ENCODE measurements at regions not wholly inside any gene's neighbourhood (a gene's known extent, or its start where the extent isn't known, plus 50 kb on each side); places are given as distances from the start of the nearest gene placed in this dataset.
"Not testable (repeated sequence)": the region's sequence is repeated elsewhere in the genome, so short reads cannot be mapped to it uniquely, and the experiment has no call there.

GRCh38 chr4:78660559-78660958, 109.0 kb downstream of the ANXA3 start:
- no peak for DNase-seq

- no peak for DNase-seq
Measured at GRCh38 chr4:78661086-78661690, 109.6 kb downstream of the ANXA3 start.

GRCh38 chr4:78661921-78662521, 110.5 kb downstream of the ANXA3 start:
- no peak for DNase-seq

- DNase-seq, result no peak
Measured at GRCh38 chr4:78662658-78663057, 111.1 kb downstream of the ANXA3 start.

GRCh38 chr4:78664296-78664695, 111.9 kb upstream of the BMP2K start:
- not testable (repeated sequence) for DNase-seq

GRCh38 chr4:78665216-78665770, 110.9 kb upstream of the BMP2K start:
- DNase-seq, result no peak

GRCh38 chr4:78666830-78667258, 109.3 kb upstream of the BMP2K start:
- DNase-seq, result no peak

- no peak for DNase-seq
Measured at GRCh38 chr4:78667325-78667724, 108.8 kb upstream of the BMP2K start.

- no peak for DNase-seq
Measured at GRCh38 chr4:78667764-78668163, 108.4 kb upstream of the BMP2K start.

GRCh38 chr4:78669453-78669852, 106.7 kb upstream of the BMP2K start:
- no peak for DNase-seq

- DNase-seq, result no peak
Measured at GRCh38 chr4:78671903-78672815, 104.0 kb upstream of the BMP2K start.

GRCh38 chr4:78673337-78673736, 102.8 kb upstream of the BMP2K start:
- no peak for DNase-seq

- no peak for DNase-seq
Measured at GRCh38 chr4:78675325-78675724, 100.8 kb upstream of the BMP2K start.

GRCh38 chr4:78682070-78682469, 94.1 kb upstream of the BMP2K start:
- DNase-seq, result no peak

- no peak for DNase-seq
Measured at GRCh38 chr4:78683352-78683751, 92.8 kb upstream of the BMP2K start.

GRCh38 chr4:78684325-78685079, 91.6 kb upstream of the BMP2K start:
- no peak for DNase-seq

GRCh38 chr4:78687818-78688217, 88.3 kb upstream of the BMP2K start:
- DNase-seq, result no peak

GRCh38 chr4:78688366-78688765, 87.8 kb upstream of the BMP2K start:
- no peak for DNase-seq

GRCh38 chr4:78689261-78689660, 86.9 kb upstream of the BMP2K start:
- DNase-seq, result no peak

GRCh38 chr4:78689700-78690323, 86.3 kb upstream of the BMP2K start:
- no peak for DNase-seq

GRCh38 chr4:78691334-78691754, 84.8 kb upstream of the BMP2K start:
- peak in 1 of 14 donors; percentile 22 for DNase-seq

All from C1 segment of cervical spinal cord (tissue), 14 donors.